Ishikawa (cell line): ENCODE measurements at regions not wholly inside any gene's neighbourhood (a gene's known extent, or its start where the extent isn't known, plus 50 kb on each side); places are given as distances from the start of the nearest gene placed in this dataset.

Experiments used
- CEBPB ChIP-seq: IDR thresholded peaks from 2 replicates; pipeline ENCODE4 v1.6.1; 2012
- CREB1 ChIP-seq: IDR thresholded peaks from 2 replicates; pipeline ENCODE4 v1.6.1; 2012; ENCODE audit warnings: low read depth
- EGR1 ChIP-seq: IDR thresholded peaks from 2 replicates; pipeline ENCODE4 v1.6.1; 2012
- EP300 ChIP-seq: IDR thresholded peaks from 2 replicates; pipeline ENCODE4 v1.6.1; 2012; ENCODE audit warnings: borderline replicate concordance
- FOXM1 ChIP-seq: IDR thresholded peaks from 2 replicates; pipeline ENCODE4 v1.6.1; 2012; ENCODE audit warnings: low read depth, borderline replicate concordance
- NFIC ChIP-seq: IDR thresholded peaks from 2 replicates; pipeline ENCODE4 v1.6.1; 2012
- RAD21 ChIP-seq: IDR thresholded peaks from 2 replicates; pipeline ENCODE4 v1.6.1; 2012; ENCODE audit warnings: low read depth
- TAF1 ChIP-seq: IDR thresholded peaks from 2 replicates; pipeline ENCODE4 v1.6.1; 2012; ENCODE audit warnings: low read depth, mild to moderate bottlenecking
- TCF12 ChIP-seq: IDR thresholded peaks from 2 replicates; pipeline ENCODE4 v1.6.1; 2012; ENCODE audit warnings: low read depth
- TEAD4 ChIP-seq: IDR thresholded peaks from 2 replicates; pipeline ENCODE4 v1.6.1; 2012
- USF1 ChIP-seq: IDR thresholded peaks from 2 replicates; pipeline ENCODE4 v1.6.1; 2012
- YY1 ChIP-seq: IDR thresholded peaks from 2 replicates; pipeline ENCODE4 v1.6.1; 2012; ENCODE audit warnings: low read depth
- ZBTB7A ChIP-seq: IDR thresholded peaks from 2 replicates; pipeline ENCODE4 v1.6.1; 2012; ENCODE audit warnings: low read depth
- TF ChIP-seq, protein P1 (sequence below): IDR thresholded peaks from 2 replicates; pipeline ENCODE4 v1.6.1; 2012; ENCODE audit warnings: low read depth, mild to moderate bottlenecking
- TF ChIP-seq, protein P2 (sequence below): IDR thresholded peaks from 2 replicates; pipeline ENCODE4 v1.6.1; 2012

DNA sequence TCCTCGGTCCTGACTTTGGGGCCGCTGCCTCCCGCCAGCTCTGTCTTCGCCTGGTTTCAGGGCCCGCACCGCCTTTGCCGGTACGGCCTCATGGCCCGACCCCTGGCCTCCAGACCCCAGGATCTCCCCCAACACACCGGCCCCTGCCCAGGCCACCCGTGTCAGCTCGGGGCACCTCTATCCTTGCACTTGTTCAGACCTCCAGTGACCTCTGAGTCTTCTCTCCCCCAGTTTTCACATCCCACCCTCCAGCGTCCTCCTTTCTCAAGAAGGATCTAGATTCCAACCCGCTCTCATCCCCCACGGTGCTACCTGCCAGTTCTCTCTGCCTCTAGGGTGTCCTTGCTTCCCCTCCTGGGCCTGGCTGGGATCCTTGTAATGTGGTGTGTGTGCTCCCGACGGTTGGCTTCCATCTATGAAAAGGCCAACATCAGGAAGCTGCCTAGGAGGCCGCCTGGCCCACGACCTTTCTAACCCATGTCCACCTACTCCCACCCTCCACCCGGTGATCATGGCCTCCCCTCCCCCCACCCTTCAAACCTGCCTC is 61.1 kb downstream of the SPATA31C2 start:
- TF ChIP-seq, protein P1, sequence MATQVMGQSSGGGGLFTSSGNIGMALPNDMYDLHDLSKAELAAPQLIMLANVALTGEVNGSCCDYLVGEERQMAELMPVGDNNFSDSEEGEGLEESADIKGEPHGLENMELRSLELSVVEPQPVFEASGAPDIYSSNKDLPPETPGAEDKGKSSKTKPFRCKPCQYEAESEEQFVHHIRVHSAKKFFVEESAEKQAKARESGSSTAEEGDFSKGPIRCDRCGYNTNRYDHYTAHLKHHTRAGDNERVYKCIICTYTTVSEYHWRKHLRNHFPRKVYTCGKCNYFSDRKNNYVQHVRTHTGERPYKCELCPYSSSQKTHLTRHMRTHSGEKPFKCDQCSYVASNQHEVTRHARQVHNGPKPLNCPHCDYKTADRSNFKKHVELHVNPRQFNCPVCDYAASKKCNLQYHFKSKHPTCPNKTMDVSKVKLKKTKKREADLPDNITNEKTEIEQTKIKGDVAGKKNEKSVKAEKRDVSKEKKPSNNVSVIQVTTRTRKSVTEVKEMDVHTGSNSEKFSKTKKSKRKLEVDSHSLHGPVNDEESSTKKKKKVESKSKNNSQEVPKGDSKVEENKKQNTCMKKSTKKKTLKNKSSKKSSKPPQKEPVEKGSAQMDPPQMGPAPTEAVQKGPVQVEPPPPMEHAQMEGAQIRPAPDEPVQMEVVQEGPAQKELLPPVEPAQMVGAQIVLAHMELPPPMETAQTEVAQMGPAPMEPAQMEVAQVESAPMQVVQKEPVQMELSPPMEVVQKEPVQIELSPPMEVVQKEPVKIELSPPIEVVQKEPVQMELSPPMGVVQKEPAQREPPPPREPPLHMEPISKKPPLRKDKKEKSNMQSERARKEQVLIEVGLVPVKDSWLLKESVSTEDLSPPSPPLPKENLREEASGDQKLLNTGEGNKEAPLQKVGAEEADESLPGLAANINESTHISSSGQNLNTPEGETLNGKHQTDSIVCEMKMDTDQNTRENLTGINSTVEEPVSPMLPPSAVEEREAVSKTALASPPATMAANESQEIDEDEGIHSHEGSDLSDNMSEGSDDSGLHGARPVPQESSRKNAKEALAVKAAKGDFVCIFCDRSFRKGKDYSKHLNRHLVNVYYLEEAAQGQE, result no peak
- TF ChIP-seq CREB1, result no peak

- TF ChIP-seq EP300 (no peak), ZBTB7A (no peak; the same call in 1 of the 2 replicates), CREB1 (peak; percentile 37; the same call in 1 of the 2 replicates), RAD21 (peak; percentile 23; the same call in 1 of the 2 replicates), CEBPB (no peak), YY1 (no peak), TCF12 (peak; percentile 69; the same call in 1 of the 2 replicates), NFIC (peak; percentile 96), USF1 (no peak), TAF1 (peak; percentile 38; the same call in 1 of the 2 replicates), FOXM1 (no peak), EGR1 (no peak), TEAD4 (no peak; the same call in 1 of the 2 replicates)
- TF ChIP-seq, protein P1, result no peak
- TF ChIP-seq, protein P2, sequence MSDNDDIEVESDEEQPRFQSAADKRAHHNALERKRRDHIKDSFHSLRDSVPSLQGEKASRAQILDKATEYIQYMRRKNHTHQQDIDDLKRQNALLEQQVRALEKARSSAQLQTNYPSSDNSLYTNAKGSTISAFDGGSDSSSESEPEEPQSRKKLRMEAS, result peak; percentile 90
Observed at GRCh38 chr9:88076286-88077070, 61.8 kb downstream of the SPATA31C2 start.

DNA sequence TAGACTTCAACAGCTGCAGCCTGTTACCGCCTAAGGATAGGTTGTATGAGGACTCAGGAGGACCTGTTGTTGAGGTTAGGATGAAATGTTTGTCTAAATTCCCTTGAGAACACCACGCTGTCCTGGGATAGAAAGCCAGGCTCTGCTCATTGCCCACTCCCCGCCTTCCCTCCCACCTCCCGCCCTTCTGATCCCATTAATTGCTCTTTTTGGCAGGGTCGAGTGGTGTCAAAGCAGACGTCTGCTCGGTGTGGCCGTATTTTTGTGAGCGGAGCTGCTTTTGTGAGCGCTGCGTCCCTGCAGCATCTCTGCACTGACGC is 62.3 kb downstream of the SPATA31C2 start:
- TF ChIP-seq CREB1, result no peak
- TF ChIP-seq, protein P2, result no peak
- TF ChIP-seq YY1, result no peak
- no peak for TF ChIP-seq EGR1
- no peak for TF ChIP-seq EP300

DNA sequence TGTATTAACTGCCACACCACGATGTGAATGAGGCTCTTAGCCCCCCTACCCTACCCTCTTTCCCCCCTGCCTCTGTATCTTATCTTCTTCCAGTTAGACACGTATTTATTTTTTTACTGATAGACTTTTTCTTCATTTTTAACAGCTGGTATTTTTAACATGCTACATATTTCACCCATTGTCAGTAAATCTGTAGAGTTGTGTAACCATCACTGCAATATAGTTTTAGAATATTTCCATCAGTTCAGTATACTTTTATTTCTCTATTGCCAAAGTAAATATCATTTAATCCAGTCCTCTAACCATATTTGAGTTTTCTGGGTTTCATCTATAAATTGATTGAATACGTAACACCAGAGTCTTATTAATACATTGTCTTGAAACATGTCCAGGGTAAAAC is 62.8 kb downstream of the SPATA31C2 start:
- TF ChIP-seq RAD21, result no peak
- TF ChIP-seq CREB1, result no peak
- no peak for TF ChIP-seq YY1
- no peak for TF ChIP-seq TAF1
- TF ChIP-seq, protein P2, result no peak

GRCh38 chr9:88074931-88075330 is 63.3 kb downstream of the SPATA31C2 start:
- no peak for TF ChIP-seq USF1
- TF ChIP-seq ZBTB7A, result no peak
- TF ChIP-seq CREB1, result no peak
- no peak for TF ChIP-seq CEBPB
- no peak for TF ChIP-seq YY1
- TF ChIP-seq, protein P2, result no peak
- no peak for TF ChIP-seq FOXM1
- TF ChIP-seq TAF1, result no peak
- no peak for TF ChIP-seq TCF12
- TF ChIP-seq EGR1, result no peak
- TF ChIP-seq RAD21, result no peak
- TF ChIP-seq NFIC, result no peak
- TF ChIP-seq EP300, result no peak
- TF ChIP-seq TEAD4, result no peak
- TF ChIP-seq, protein P1, result no peak
